H1 (cell line): ENCODE measurements at regions not wholly inside any gene's neighbourhood (a gene's known extent, or its start where the extent isn't known, plus 50 kb on each side); places are given as distances from the start of the nearest gene placed in this dataset.

ENCODE experiments used
- YY1 ChIP-seq: IDR thresholded peaks from 2 replicates; pipeline ENCODE4 v1.6.1; 2011; ENCODE audit warnings: low read depth, mild to moderate bottlenecking, low read length
- TF ChIP-seq, protein P1 (sequence below): IDR thresholded peaks from 2 replicates; pipeline ENCODE4 v1.6.1; 2012; ENCODE audit warnings: inconsistent platforms
- TF ChIP-seq, protein P2 (sequence below), 3 experiments: IDR thresholded peaks; 1 replicate in 2 of 3; 2 replicates in 1 of 3; pipeline versions ENCODE4 v1.5.1 to v1.6.1; 2011; ENCODE audit warnings: low read length in 3 of 3, mild to moderate bottlenecking in 3 of 3, inconsistent platforms in 2 of 3, low read depth in 1 of 3, moderate library complexity in 1 of 3; ENCODE audit not compliant: insufficient read depth in 1 of 3; ENCODE audit errors: control extremely low read depth in 1 of 3

DNA sequence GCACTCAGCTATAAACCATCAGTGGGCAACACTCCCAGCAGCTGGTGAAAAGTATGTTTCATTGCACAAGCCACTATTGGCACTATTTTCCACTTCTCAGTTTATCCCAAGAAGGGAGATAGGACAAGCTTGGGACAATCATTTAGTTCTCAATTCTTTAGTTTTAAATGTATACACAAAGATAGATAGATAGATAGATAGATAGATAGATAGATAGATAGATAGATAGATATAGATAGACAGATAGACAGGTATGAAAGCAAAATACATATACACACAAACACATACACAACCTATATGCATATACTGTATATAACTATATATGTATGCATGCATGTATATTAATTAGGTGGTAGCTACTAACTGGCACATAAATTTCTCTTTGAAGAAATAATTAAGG, 411.6 kb upstream of the KCND2 start:
- TF ChIP-seq, protein P1, sequence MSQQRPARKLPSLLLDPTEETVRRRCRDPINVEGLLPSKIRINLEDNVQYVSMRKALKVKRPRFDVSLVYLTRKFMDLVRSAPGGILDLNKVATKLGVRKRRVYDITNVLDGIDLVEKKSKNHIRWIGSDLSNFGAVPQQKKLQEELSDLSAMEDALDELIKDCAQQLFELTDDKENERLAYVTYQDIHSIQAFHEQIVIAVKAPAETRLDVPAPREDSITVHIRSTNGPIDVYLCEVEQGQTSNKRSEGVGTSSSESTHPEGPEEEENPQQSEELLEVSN = no peak
- TF ChIP-seq, protein P2, sequence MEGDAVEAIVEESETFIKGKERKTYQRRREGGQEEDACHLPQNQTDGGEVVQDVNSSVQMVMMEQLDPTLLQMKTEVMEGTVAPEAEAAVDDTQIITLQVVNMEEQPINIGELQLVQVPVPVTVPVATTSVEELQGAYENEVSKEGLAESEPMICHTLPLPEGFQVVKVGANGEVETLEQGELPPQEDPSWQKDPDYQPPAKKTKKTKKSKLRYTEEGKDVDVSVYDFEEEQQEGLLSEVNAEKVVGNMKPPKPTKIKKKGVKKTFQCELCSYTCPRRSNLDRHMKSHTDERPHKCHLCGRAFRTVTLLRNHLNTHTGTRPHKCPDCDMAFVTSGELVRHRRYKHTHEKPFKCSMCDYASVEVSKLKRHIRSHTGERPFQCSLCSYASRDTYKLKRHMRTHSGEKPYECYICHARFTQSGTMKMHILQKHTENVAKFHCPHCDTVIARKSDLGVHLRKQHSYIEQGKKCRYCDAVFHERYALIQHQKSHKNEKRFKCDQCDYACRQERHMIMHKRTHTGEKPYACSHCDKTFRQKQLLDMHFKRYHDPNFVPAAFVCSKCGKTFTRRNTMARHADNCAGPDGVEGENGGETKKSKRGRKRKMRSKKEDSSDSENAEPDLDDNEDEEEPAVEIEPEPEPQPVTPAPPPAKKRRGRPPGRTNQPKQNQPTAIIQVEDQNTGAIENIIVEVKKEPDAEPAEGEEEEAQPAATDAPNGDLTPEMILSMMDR (IDR thresholded peaks at IDR 0.05; ENCODE audit: control extremely low read depth in 1 of 3, insufficient read depth in 1 of 3, low read depth in 1 of 3, low read length in 3 of 3) = no peak
- TF ChIP-seq YY1 = no peak
